Fibroblast of pulmonary artery (primary cell): ENCODE measurements at regions not wholly inside any gene's neighbourhood (a gene's known extent, or its start where the extent isn't known, plus 50 kb on each side); places are given as distances from the start of the nearest gene placed in this dataset.

Source experiments
- DNase-seq: peaks from one replicate; pipeline ENCODE4 v3.0.0-alpha.2; 2010; ENCODE audit warnings: low read depth
- H3K4me3 ChIP-seq: replicated peaks from 2 replicates; pipeline ENCODE4 v1.5.1; 2011; ENCODE audit warnings: low read depth, mild to moderate bottlenecking, control low read depth, low read length, moderate library complexity
- CTCF ChIP-seq: IDR thresholded peaks from 2 replicates; pipeline ENCODE4 v1.5.1; 2011; ENCODE audit warnings: mild to moderate bottlenecking, control low read depth, low read length, inconsistent platforms; ENCODE audit errors: missing control alignments

- no peak for TF ChIP-seq CTCF
- H3K4me3 ChIP-seq = no peak overlapping the region
- no peak for DNase-seq
Observed at GRCh38 chr21:14757533-14758327, 211.6 kb upstream of the SAMSN1 start.

DNA sequence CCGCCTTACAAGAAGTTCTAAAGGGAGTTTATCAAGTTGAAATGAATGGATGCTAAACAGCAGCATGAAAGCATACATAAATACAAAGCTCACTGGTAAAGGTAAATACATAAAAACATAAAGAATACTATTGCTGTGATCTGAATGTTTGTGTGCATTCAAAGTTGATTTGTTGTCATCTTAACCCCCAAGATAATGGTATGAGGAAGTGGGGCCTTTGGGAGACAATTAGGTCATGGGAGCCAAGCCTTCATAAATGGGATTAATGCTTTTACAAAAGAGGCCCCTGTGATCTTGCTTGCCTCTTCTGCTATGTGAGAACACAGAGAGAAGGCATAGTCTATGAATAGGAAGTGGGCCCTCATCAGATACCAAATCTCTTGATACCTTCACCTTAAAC, 209.0 kb upstream of the SAMSN1 start:
- H3K4me3 ChIP-seq = no peak overlapping the region
- DNase-seq = no peak
- no peak for TF ChIP-seq CTCF

GRCh38 chr21:14754682-14755081, 208.6 kb upstream of the SAMSN1 start:
- no peak overlapping the region for H3K4me3 ChIP-seq
- no peak for DNase-seq
- TF ChIP-seq CTCF = no peak

DNA sequence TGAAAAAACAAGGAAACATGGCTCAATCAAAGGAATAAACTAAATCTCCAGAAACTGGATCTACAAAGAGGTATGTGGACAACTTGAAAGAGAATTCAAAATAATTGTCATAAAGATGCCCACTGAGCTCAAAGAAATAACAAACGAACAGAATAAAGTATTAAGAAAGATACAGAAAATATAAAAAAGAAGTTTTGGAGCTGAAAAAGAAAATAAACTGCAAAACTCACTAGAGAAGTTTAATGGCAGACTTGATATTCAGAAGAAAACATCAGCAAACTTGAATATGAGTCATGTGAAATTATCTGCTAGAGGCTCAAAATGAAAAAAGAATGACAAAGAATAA, 208.1 kb upstream of the SAMSN1 start:
- TF ChIP-seq CTCF = no peak
- no peak overlapping the region for H3K4me3 ChIP-seq
- no peak for DNase-seq

- TF ChIP-seq CTCF = no peak
- no peak overlapping the region for H3K4me3 ChIP-seq
- DNase-seq = no peak
Observed at GRCh38 chr21:14753466-14754258, 207.5 kb upstream of the SAMSN1 start.

- DNase-seq = no peak
- H3K4me3 ChIP-seq = no peak overlapping the region
- TF ChIP-seq CTCF = no peak
Observed at GRCh38 chr21:14753069-14753465, 207.0 kb upstream of the SAMSN1 start.
